A549 (cell line): ENCODE measurements at regions not wholly inside any gene's neighbourhood (a gene's known extent, or its start where the extent isn't known, plus 50 kb on each side); places are given as distances from the start of the nearest gene placed in this dataset.

Experiments used
- ATAC-seq, 2 experiments: fragments of 200-7000 bp in 1 of 2; fragments of >200 bp in 1 of 2; cut with Nextera tagmentation in 1 of 2; cut with Tn5 transposase in 1 of 2; 3 replicates each; pipeline versions ENCODE4 v1.8.0 to v1.9.1; 2018 to 2020; ENCODE audit warnings: mild to moderate bottlenecking in 1 of 2, moderate library complexity in 1 of 2
- CTCF ChIA-PET: fragments of 300-600 bp; sonication (Branson Sonifier 250); formaldehyde crosslinking; extraction: SDS; loops from one replicate; lab custom pipeline; 2021; ENCODE audit warnings: antibody characterized with exemption, inconsistent platforms; lab: Yijun Ruan, JAX
- POLR2A ChIA-PET: fragments of 350-600 bp; formaldehyde crosslinking; extraction: SDS; loops from one replicate; lab custom pipeline; 2021; ENCODE audit warnings: antibody characterized with exemption, inconsistent platforms; lab: Yijun Ruan, JAX
- DNase-seq, 2 experiments: peaks; one replicate each; pipeline versions ENCODE4 v3.0.0 to v3.0.0-alpha.2; 2011 to 2016; ENCODE audit warnings: low read depth in 1 of 2, low spot score in 1 of 2
- FAIRE-seq: peaks from 2 replicates; lab custom pipeline; 2011; peaks lifted over from hg19 to GRCh38; lab: Jason Lieb, UNC
- H3K27ac ChIP-seq, 2 experiments: fragments of >200 bp; sonication (Bioruptor Twin); formaldehyde crosslinking; 3 replicates each; pipeline ENCODE4 v1.5.1; 2016 to 2017
- H3K4me1 ChIP-seq: fragments of >200 bp; sonication (Bioruptor Twin); formaldehyde crosslinking; 3 replicates; pipeline ENCODE4 v1.6.1; 2016
- H3K4me2 ChIP-seq: fragments of >200 bp; sonication (Bioruptor Twin); formaldehyde crosslinking; 3 replicates; pipeline ENCODE4 v1.6.1; 2016
- H3K4me3 ChIP-seq: fragments of >200 bp; sonication (Bioruptor Twin); formaldehyde crosslinking; 3 replicates; pipeline ENCODE4 v1.5.1; 2016
- H3K9me3 ChIP-seq: fragments of >200 bp; sonication (Bioruptor Twin); formaldehyde crosslinking; 3 replicates; pipeline ENCODE4 v1.6.1; 2016
- EHF ChIP-seq: fragments of 250-450 bp; sonication (Bioruptor Pico); IDR thresholded peaks from 2 replicates; pipeline ENCODE4 v1.5.0; 2020; ENCODE audit warnings: mild to moderate bottlenecking
- EP300 ChIP-seq, 2 experiments: fragments of >200 bp; sonication (Bioruptor Twin); formaldehyde crosslinking; IDR thresholded peaks; 2 replicates in 1 of 2; 3 replicates in 1 of 2; pipeline ENCODE4 v1.6.1; 2016 to 2017
- FOSL2 ChIP-seq, 2 experiments: fragments of 450-650 bp in 1 of 2; fragments of >200 bp in 1 of 2; sonication (Bioruptor Twin) in 1 of 2; formaldehyde crosslinking; IDR thresholded peaks; 2 replicates each; pipeline versions ENCODE4 v1.5.0 to v1.6.1; 2016 to 2020; ENCODE audit warnings: mild to moderate bottlenecking in 1 of 2, moderate library complexity in 1 of 2
- FOXS1 ChIP-seq: fragments of 250-450 bp; sonication (Bioruptor Pico); IDR thresholded peaks from 2 replicates; pipeline ENCODE4 v1.5.0; 2020; ENCODE audit warnings: mild to moderate bottlenecking, moderate library complexity
- HOXB13 ChIP-seq: fragments of 250-450 bp; sonication (Bioruptor Pico); IDR thresholded peaks from 2 replicates; pipeline ENCODE4 v1.5.0; 2020; ENCODE audit warnings: low read depth, mild to moderate bottlenecking, moderate library complexity
- JUN ChIP-seq, 2 experiments: fragments of >200 bp; sonication (Bioruptor Twin); formaldehyde crosslinking; IDR thresholded peaks; 2 replicates in 1 of 2; 3 replicates in 1 of 2; pipeline ENCODE4 v1.6.1; 2016 to 2017
- KDM5A ChIP-seq: fragments of 200-600 bp; sonication (generic); IDR thresholded peaks from 2 replicates; pipeline ENCODE4 v1.6.1; 2016; ENCODE audit warnings: antibody characterized with exemption, mild to moderate bottlenecking
- MAFK ChIP-seq: fragments of 450-650 bp; IDR thresholded peaks from 2 replicates; pipeline ENCODE4 v1.6.1; 2014; ENCODE audit not compliant: partially characterized antibody
- NR3C1 ChIP-seq: fragments of >200 bp; sonication (Bioruptor Twin); formaldehyde crosslinking; IDR thresholded peaks from 3 replicates; pipeline ENCODE4 v1.6.1; 2017
- POLR2A ChIP-seq: IDR thresholded peaks from 2 replicates; pipeline ENCODE4 v1.6.1; 2012; ENCODE audit warnings: mild to moderate bottlenecking, low read length
- RCOR1 ChIP-seq: fragments of 150-350 bp; IDR thresholded peaks from 2 replicates; pipeline ENCODE4 v1.6.1; 2014; ENCODE audit warnings: antibody characterized with exemption, low read length, low read depth
- REST ChIP-seq: fragments of 200-600 bp; sonication (generic); IDR thresholded peaks from 2 replicates; pipeline ENCODE4 v1.6.1; 2016; ENCODE audit warnings: antibody characterized with exemption, mild to moderate bottlenecking, moderate library complexity
- RNF2 ChIP-seq: fragments of 200-600 bp; sonication (generic); IDR thresholded peaks from 2 replicates; pipeline ENCODE4 v1.6.1; 2016; ENCODE audit warnings: low read depth, mild to moderate bottlenecking, antibody characterized with exemption, moderate library complexity, borderline replicate concordance
- SREBF2 ChIP-seq: fragments of 450-650 bp; IDR thresholded peaks from 2 replicates; pipeline ENCODE4 v1.6.1; 2014; ENCODE audit warnings: mild to moderate bottlenecking, moderate library complexity
- TP53 ChIP-seq: fragments of 250-450 bp; sonication (Bioruptor Pico); IDR thresholded peaks from 2 replicates; pipeline ENCODE4 v1.5.0; 2021; ENCODE audit warnings: mild to moderate bottlenecking, moderate library complexity
- ZSCAN20 ChIP-seq: fragments of 250-450 bp; sonication (Bioruptor Pico); IDR thresholded peaks from 2 replicates; pipeline ENCODE4 v1.8.0; 2022; ENCODE audit warnings: mild to moderate bottlenecking, moderate library complexity
- WGBS: methylation state at CpG from one replicate; pipeline ENCODE4 v1.1.6; 2017; ENCODE audit errors: missing lambda C conversion rate; 5-methylcytosine and 5-hydroxymethylcytosine counted together
- TF ChIP-seq, protein P1 (sequence below): fragments of >200 bp; sonication (Bioruptor Twin); formaldehyde crosslinking; IDR thresholded peaks from 3 replicates; pipeline ENCODE4 v1.5.1; 2016
- TF ChIP-seq, protein P2 (sequence below): fragments of >200 bp; sonication (Bioruptor Twin); formaldehyde crosslinking; IDR thresholded peaks from 2 replicates; pipeline ENCODE4 v1.6.1; 2016
- TF ChIP-seq, protein P3 (sequence below): fragments of >200 bp; sonication (Bioruptor Twin); formaldehyde crosslinking; IDR thresholded peaks from 3 replicates; pipeline ENCODE4 v1.6.1; 2016
- TF ChIP-seq, protein P4 (sequence below): fragments of 450-650 bp; IDR thresholded peaks from 2 replicates; pipeline ENCODE4 v1.6.1; 2014; ENCODE audit warnings: antibody characterized with exemption
- TF ChIP-seq, protein P5 (sequence below): fragments of 250-450 bp; sonication (Bioruptor Pico); IDR thresholded peaks from 2 replicates; pipeline ENCODE4 v1.5.0; 2020; ENCODE audit warnings: low read depth, mild to moderate bottlenecking, moderate library complexity
- TF ChIP-seq, protein P6 (sequence below): fragments of 250-450 bp; sonication (Bioruptor Pico); IDR thresholded peaks from 2 replicates; pipeline ENCODE4 v1.5.0; 2021; ENCODE audit warnings: mild to moderate bottlenecking, moderate library complexity, borderline replicate concordance

DNA sequence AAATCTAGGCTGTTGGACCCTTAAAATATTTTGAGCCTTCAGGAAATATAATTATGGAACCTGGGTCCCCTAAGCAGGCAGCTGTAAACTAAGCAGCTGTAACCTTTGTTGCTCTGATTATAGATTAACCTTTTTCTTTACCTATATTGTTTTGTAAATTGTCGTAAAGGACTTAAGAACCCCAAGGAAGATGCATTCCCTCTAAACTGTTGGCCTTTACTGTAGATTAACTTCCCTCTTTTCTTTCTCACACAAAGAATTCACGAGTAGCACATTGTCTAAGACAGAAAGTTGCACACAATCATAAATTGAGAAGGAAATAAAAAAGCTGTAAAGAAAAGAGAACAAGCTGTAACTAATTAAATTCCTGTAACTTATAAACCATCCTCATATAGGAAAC lies 877.3 kb downstream of the ROBO2 start:
- no peaks in the 10 kb centered on the region for H3K4me1 ChIP-seq
- peaks cover 3% of the 10 kb centered on the region; the same call in 1 of the 3 replicates for H3K9me3 ChIP-seq
- ChIA-PET POLR2A (no interaction called here), CTCF (no interaction called here)
- FAIRE-seq (no peak), ATAC-seq (no peak), DNase-seq (no peak)
- no peak overlapping the region for H3K4me2 ChIP-seq
- TF ChIP-seq NR3C1 (no peak), EP300 (IDR thresholded peaks at IDR 0.05) (no peak), ZSCAN20 (CRISPR knock-in tag) (no peak), SREBF2 (no peak), TP53 (CRISPR knock-in tag) (no peak), MAFK (no peak), HOXB13 (no peak), POLR2A (no peak), JUN (IDR thresholded peaks at IDR 0.05) (no peak)
- TF ChIP-seq, protein P1, sequence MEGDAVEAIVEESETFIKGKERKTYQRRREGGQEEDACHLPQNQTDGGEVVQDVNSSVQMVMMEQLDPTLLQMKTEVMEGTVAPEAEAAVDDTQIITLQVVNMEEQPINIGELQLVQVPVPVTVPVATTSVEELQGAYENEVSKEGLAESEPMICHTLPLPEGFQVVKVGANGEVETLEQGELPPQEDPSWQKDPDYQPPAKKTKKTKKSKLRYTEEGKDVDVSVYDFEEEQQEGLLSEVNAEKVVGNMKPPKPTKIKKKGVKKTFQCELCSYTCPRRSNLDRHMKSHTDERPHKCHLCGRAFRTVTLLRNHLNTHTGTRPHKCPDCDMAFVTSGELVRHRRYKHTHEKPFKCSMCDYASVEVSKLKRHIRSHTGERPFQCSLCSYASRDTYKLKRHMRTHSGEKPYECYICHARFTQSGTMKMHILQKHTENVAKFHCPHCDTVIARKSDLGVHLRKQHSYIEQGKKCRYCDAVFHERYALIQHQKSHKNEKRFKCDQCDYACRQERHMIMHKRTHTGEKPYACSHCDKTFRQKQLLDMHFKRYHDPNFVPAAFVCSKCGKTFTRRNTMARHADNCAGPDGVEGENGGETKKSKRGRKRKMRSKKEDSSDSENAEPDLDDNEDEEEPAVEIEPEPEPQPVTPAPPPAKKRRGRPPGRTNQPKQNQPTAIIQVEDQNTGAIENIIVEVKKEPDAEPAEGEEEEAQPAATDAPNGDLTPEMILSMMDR: no peak
- TF ChIP-seq, protein P2, sequence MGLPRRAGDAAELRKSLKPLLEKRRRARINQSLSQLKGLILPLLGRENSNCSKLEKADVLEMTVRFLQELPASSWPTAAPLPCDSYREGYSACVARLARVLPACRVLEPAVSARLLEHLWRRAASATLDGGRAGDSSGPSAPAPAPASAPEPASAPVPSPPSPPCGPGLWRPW: no peak
- TF ChIP-seq, protein P3, sequence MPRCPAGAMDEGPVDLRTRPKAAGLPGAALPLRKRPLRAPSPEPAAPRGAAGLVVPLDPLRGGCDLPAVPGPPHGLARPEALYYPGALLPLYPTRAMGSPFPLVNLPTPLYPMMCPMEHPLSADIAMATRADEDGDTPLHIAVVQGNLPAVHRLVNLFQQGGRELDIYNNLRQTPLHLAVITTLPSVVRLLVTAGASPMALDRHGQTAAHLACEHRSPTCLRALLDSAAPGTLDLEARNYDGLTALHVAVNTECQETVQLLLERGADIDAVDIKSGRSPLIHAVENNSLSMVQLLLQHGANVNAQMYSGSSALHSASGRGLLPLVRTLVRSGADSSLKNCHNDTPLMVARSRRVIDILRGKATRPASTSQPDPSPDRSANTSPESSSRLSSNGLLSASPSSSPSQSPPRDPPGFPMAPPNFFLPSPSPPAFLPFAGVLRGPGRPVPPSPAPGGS: no peak
- 13% methylated on average over 2 of the region's 2 CpGs for WGBS
- no peak overlapping the region for H3K27ac ChIP-seq
- no peak overlapping the region for H3K4me3 ChIP-seq

- Histone ChIP-seq H3K4me1 (no peaks in the 10 kb centered on the region), H3K27ac (no peak overlapping the region), H3K4me3 (no peak overlapping the region), H3K9me3 (peaks cover 3% of the 10 kb centered on the region; the same call in 1 of the 3 replicates), H3K4me2 (no peak overlapping the region)
- TF ChIP-seq, protein P2: no peak
- TF ChIP-seq FOXS1 (CRISPR knock-in tag): no peak
- DNase-seq (no peak), ATAC-seq (no peak), FAIRE-seq (no peak)
- POLR2A ChIA-PET: no interaction called here
- CTCF ChIA-PET: no interaction called here
These were observed 879.3 kb downstream of the ROBO2 start for GRCh38 chr3:77919244-77919643.

DNA sequence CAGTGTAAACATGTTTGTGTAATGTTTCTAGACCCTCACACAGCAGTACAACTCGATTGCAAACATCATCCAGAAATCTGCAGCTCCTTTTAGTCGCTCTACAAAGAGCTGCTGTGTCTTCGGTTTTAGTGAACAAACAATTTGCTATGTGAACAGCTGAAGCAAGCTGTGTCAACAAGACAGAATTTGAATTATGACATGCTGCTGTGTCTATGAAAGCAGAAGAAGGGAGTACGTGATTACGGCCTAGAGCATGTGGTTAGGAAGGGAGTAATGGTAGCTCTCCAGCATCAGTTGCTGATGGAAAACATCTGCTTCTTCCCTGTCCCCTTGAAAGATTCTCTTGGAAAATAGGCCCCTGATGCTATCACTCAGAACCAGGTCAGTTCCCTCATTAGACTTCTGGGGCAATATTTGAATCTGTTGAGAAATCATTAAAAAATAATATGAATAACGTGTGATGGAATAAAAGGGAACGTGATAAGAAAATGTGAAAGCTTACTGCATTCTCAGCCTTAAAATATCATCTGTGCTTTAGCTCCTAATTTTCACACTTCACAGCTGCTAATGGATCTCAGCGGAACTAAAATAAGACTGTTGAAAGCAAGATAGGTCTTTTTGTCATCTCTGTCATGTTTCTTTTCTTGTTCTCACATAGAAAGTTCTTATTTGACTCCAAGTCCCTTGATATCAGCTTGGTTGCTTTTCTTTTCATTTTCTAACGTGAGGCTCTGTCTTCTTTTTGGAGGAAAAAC lies 891.5 kb downstream of the ROBO2 start:
- no peaks in the 10 kb centered on the region for H3K9me3 ChIP-seq
- FAIRE-seq: no peak
- no peaks in the 10 kb centered on the region for H3K4me1 ChIP-seq
- ChIA-PET POLR2A (no interaction called here), CTCF (interaction anchor here (0.5 kb wide), 1 partner anchor 574 kb away, joined by 4 read pairs; no protein-coding TSS in a partner anchor)
- WGBS: 13% methylated on average over 9 of the region's 9 CpGs
- no peak overlapping the region for H3K27ac ChIP-seq
- no peak overlapping the region for H3K4me3 ChIP-seq
- no peak for ATAC-seq
- no peak for DNase-seq
- H3K4me2 ChIP-seq: no peak overlapping the region
- no peak for TF ChIP-seq FOXS1 (CRISPR knock-in tag)
- TF ChIP-seq, protein P4, sequence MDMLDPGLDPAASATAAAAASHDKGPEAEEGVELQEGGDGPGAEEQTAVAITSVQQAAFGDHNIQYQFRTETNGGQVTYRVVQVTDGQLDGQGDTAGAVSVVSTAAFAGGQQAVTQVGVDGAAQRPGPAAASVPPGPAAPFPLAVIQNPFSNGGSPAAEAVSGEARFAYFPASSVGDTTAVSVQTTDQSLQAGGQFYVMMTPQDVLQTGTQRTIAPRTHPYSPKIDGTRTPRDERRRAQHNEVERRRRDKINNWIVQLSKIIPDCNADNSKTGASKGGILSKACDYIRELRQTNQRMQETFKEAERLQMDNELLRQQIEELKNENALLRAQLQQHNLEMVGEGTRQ: no peak
- TF ChIP-seq, protein P5, sequence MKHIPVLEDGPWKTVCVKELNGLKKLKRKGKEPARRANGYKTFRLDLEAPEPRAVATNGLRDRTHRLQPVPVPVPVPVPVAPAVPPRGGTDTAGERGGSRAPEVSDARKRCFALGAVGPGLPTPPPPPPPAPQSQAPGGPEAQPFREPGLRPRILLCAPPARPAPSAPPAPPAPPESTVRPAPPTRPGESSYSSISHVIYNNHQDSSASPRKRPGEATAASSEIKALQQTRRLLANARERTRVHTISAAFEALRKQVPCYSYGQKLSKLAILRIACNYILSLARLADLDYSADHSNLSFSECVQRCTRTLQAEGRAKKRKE (CRISPR knock-in tag): no peak
- TF ChIP-seq EHF (CRISPR knock-in tag): no peak
- TF ChIP-seq KDM5A: no peak
- no peak for TF ChIP-seq RNF2
- TF ChIP-seq, protein P6, sequence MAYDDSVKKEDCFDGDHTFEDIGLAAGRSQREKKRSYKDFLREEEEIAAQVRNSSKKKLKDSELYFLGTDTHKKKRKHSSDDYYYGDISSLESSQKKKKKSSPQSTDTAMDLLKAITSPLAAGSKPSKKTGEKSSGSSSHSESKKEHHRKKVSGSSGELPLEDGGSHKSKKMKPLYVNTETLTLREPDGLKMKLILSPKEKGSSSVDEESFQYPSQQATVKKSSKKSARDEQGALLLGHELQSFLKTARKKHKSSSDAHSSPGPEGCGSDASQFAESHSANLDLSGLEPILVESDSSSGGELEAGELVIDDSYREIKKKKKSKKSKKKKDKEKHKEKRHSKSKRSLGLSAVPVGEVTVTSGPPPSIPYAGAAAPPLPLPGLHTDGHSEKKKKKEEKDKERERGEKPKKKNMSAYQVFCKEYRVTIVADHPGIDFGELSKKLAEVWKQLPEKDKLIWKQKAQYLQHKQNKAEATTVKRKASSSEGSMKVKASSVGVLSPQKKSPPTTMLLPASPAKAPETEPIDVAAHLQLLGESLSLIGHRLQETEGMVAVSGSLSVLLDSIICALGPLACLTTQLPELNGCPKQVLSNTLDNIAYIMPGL (CRISPR knock-in tag): no peak
- no peak for TF ChIP-seq JUN (IDR thresholded peaks at IDR 0.05)
- no peak for TF ChIP-seq FOSL2 (IDR thresholded peaks at IDR 0.05)
- TF ChIP-seq FOSL2 (CRISPR knock-in tag; IDR thresholded peaks at IDR 0.05): no peak
- TF ChIP-seq RCOR1: no peak
- TF ChIP-seq REST: no peak
- TF ChIP-seq ZSCAN20 (CRISPR knock-in tag): no peak
